ENCODE measurements at regions not wholly inside any gene's neighbourhood (a gene's known extent, or its start where the extent isn't known, plus 50 kb on each side); places are given as distances from the start of the nearest gene placed in this dataset.
A peak's percentile ranks its signal among the peaks of the same experiment; 100 is the strongest.

DNA sequence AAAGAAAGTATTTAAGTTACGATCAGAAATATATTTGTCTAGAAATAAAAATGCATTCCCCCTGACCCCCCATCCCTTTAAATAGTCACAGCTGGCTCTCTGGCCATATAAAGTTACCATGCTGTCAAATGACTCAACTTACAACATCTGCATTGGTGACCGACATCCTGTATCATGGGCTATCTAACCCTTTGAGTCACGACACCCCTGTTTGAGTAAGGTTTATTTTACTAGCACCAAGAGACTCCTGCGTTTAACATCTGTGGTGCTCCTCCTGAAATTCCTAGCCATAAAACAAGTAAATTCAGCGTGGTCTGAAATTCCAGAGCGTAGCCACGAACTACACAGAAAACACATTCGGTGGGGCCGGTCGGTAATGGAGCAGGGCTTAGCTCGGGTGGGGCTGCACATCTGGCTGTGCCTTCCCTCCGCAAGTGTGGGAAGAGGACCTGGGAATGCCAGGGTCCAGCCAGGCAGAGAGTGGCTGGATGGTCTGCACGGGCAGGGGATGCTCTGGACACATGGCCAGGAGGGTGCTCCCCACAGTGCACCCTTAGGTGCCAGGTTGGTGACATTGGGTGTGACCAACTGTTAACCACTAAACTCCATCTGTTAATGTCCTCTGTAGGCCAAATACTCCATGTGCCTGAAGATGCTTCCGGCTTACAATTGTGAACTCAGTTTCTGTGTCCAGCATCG is 53.0 kb upstream of the CLDN14 start:
- H3K4me1 ChIP-seq (ENCODE audit: control insufficient read depth, insufficient read depth, low read length): peaks cover 11% of the 10 kb centered on the region
- H3K27ac ChIP-seq (ENCODE audit: extremely low read depth, low read depth, low read length): no peak overlapping the region
- H3K36me3 ChIP-seq (ENCODE audit: control insufficient read depth in 2 of 2, insufficient read depth in 1 of 2, low read length in 2 of 2): no peaks in the 10 kb centered on the region
- TF ChIP-seq ZNF292 (tag by site-specific recombination; IDR thresholded peaks at IDR 0.05; ENCODE audit: borderline replicate concordance, low read depth) (no peak), ZNF423 (tag by site-specific recombination; IDR thresholded peaks at IDR 0.05) (peak; percentile 77)
- H3K4me3 ChIP-seq (ENCODE audit: low read depth, low read length): no peak overlapping the region
- ChIA-PET POLR2A (interaction anchor here (0.9 kb wide), 1 partner anchor 103 kb away, joined by 3 read pairs; no protein-coding TSS in a partner anchor), CTCF (no interaction called here)
- no peaks in the 10 kb centered on the region for H3K9me3 ChIP-seq (ENCODE audit: control insufficient read depth, insufficient read depth, low read depth, low read length)

DNA sequence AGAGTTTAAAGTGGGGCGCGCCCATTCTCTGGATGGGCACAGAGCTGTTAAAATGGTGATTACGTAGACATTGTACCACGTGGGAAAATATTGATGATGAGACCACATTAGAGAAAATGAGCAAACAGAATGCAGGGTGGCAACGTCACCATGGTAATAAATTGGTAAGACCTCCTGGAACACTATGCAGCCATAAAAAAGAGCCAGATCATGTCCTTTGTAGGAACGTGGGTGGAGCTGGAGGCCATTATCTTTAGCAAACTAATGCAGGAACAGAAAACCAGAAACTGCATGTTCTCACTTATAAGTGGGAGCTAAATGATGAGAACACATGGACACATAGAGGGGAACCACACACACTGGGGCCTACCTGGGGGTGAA is 53.5 kb upstream of the CLDN14 start:
- POLR2A ChIA-PET: interaction anchor here (0.6 to 0.9 kb wide), 2 partner anchors 76 to 103 kb away, joined by 3 read pairs; no protein-coding TSS in a partner anchor
- CTCF ChIA-PET: interaction anchor here (0.6 to 1.2 kb wide), 2 partner anchors 43 to 97 kb away, joined by 3 read pairs; no protein-coding TSS in a partner anchor
- H3K9me3 ChIP-seq (ENCODE audit: control insufficient read depth, insufficient read depth, low read depth, low read length): no peaks in the 10 kb centered on the region
- H3K4me3 ChIP-seq (ENCODE audit: low read depth, low read length): no peak overlapping the region
- H3K27ac ChIP-seq (ENCODE audit: extremely low read depth, low read depth, low read length): no peak overlapping the region
- TF ChIP-seq, protein P1, sequence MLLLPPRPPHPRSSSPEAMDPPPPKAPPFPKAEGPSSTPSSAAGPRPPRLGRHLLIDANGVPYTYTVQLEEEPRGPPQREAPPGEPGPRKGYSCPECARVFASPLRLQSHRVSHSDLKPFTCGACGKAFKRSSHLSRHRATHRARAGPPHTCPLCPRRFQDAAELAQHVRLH (tag by site-specific recombination; IDR thresholded peaks at IDR 0.05): peak; percentile 54; the same call in 1 of the 2 replicates
- TF ChIP-seq ZNF266 (tag by site-specific recombination; IDR thresholded peaks at IDR 0.05; ENCODE audit: low read depth): no peak
- TF ChIP-seq ZNF146 (tag by site-specific recombination; IDR thresholded peaks at IDR 0.05): peak; percentile 97
- no peak for TF ChIP-seq ZBTB1 (tag by site-specific recombination; IDR thresholded peaks at IDR 0.05)
- no peak for TF ChIP-seq PRDM6 (tag by site-specific recombination; IDR thresholded peaks at IDR 0.05)
- H3K36me3 ChIP-seq (ENCODE audit: control insufficient read depth in 2 of 2, insufficient read depth in 1 of 2, low read length in 2 of 2): no peaks in the 10 kb centered on the region
- H3K4me1 ChIP-seq (ENCODE audit: control insufficient read depth, insufficient read depth, low read length): peaks cover 11% of the 10 kb centered on the region

GRCh38 chr21:36534656-36535055 is 54.7 kb upstream of the CLDN14 start:
- TF ChIP-seq, protein P2, sequence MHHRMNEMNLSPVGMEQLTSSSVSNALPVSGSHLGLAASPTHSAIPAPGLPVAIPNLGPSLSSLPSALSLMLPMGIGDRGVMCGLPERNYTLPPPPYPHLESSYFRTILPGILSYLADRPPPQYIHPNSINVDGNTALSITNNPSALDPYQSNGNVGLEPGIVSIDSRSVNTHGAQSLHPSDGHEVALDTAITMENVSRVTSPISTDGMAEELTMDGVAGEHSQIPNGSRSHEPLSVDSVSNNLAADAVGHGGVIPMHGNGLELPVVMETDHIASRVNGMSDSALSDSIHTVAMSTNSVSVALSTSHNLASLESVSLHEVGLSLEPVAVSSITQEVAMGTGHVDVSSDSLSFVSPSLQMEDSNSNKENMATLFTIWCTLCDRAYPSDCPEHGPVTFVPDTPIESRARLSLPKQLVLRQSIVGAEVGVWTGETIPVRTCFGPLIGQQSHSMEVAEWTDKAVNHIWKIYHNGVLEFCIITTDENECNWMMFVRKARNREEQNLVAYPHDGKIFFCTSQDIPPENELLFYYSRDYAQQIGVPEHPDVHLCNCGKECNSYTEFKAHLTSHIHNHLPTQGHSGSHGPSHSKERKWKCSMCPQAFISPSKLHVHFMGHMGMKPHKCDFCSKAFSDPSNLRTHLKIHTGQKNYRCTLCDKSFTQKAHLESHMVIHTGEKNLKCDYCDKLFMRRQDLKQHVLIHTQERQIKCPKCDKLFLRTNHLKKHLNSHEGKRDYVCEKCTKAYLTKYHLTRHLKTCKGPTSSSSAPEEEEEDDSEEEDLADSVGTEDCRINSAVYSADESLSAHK (tag by site-specific recombination; IDR thresholded peaks at IDR 0.05): no peak
- no peak for TF ChIP-seq ZBTB49 (tag by site-specific recombination; IDR thresholded peaks at IDR 0.05; ENCODE audit: low read depth)
- TF ChIP-seq ZXDB (tag by site-specific recombination; IDR thresholded peaks at IDR 0.05): no peak
- no peak for TF ChIP-seq ZNF324 (tag by site-specific recombination; IDR thresholded peaks at IDR 0.05)
- TF ChIP-seq ZNF660 (tag by site-specific recombination; IDR thresholded peaks at IDR 0.05): no peak
- TF ChIP-seq, protein P3, sequence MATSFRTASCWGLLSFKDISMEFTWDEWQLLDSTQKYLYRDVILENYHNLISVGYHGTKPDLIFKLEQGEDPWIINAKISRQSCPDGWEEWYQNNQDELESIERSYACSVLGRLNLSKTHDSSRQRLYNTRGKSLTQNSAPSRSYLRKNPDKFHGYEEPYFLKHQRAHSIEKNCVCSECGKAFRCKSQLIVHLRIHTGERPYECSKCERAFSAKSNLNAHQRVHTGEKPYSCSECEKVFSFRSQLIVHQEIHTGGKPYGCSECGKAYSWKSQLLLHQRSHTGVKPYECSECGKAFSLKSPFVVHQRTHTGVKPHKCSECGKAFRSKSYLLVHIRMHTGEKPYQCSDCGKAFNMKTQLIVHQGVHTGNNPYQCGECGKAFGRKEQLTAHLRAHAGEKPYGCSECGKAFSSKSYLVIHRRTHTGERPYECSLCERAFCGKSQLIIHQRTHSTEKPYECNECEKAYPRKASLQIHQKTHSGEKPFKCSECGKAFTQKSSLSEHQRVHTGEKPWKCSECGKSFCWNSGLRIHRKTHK (tag by site-specific recombination; IDR thresholded peaks at IDR 0.05): no peak
- TF ChIP-seq ZNF155 (tag by site-specific recombination; IDR thresholded peaks at IDR 0.05): no peak
- TF ChIP-seq ZBTB7A (tag by site-specific recombination; IDR thresholded peaks at IDR 0.05; ENCODE audit: low read depth): no peak
- TF ChIP-seq ZNF362 (tag by site-specific recombination; IDR thresholded peaks at IDR 0.05): no peak
- TF ChIP-seq ZNF600 (tag by site-specific recombination; IDR thresholded peaks at IDR 0.05): no peak
- TF ChIP-seq ZNF664 (tag by site-specific recombination; IDR thresholded peaks at IDR 0.05): no peak
- TF ChIP-seq ZNF785 (tag by site-specific recombination; IDR thresholded peaks at IDR 0.05): no peak
- no peak for TF ChIP-seq ZNF24 (tag by site-specific recombination; IDR thresholded peaks at IDR 0.05)
- TF ChIP-seq ZSCAN30 (tag by site-specific recombination; IDR thresholded peaks at IDR 0.05): no peak
- ChIA-PET POLR2A (no interaction called here), CTCF (interaction anchor here (1.2 kb wide), 1 partner anchor 96 kb away, joined by 3 read pairs; no protein-coding TSS in a partner anchor)
- Histone ChIP-seq H3K9me3 (ENCODE audit: control insufficient read depth, insufficient read depth, low read depth, low read length) (no peaks in the 10 kb centered on the region), H3K36me3 (ENCODE audit: control insufficient read depth in 2 of 2, insufficient read depth in 1 of 2, low read length in 2 of 2) (no peaks in the 10 kb centered on the region), H3K4me1 (ENCODE audit: control insufficient read depth, insufficient read depth, low read length) (peaks cover 10% of the 10 kb centered on the region), H3K27ac (ENCODE audit: extremely low read depth, low read depth, low read length) (no peak overlapping the region), H3K4me3 (ENCODE audit: low read depth, low read length) (no peak overlapping the region)

All from HEK293 (cell line).